Sigmoid colon (tissue), 4 donors: ENCODE measurements at regions not wholly inside any gene's neighbourhood (a gene's known extent, or its start where the extent isn't known, plus 50 kb on each side); places are given as distances from the start of the nearest gene placed in this dataset.

Experiments used
- POLR2A ChIP-seq, 2 donors: fragments of 450-650 bp; IDR thresholded peaks; one replicate each; pipeline ENCODE4 v1.6.1; 2016; ENCODE audit warnings: antibody characterized with exemption in 2 of 2, mild to moderate bottlenecking in 2 of 2, moderate library complexity in 2 of 2
- POLR2AphosphoS5 ChIP-seq, 4 donors: sonication (generic); formaldehyde crosslinking; IDR thresholded peaks; one replicate each; pipeline ENCODE4 v1.6.1; 2017; ENCODE audit warnings: antibody characterized with exemption in 4 of 4
- TF ChIP-seq, protein P1 (sequence below), 4 experiments: fragments of 450-650 bp in 3 of 4; fragments of 200-600 bp in 1 of 4; IDR thresholded peaks; one replicate each; pipeline ENCODE4 v1.5.1; 2016 to 2019; ENCODE audit warnings: antibody characterized with exemption in 4 of 4, mild to moderate bottlenecking in 3 of 4, moderate library complexity in 2 of 4

- TF ChIP-seq, protein P1, sequence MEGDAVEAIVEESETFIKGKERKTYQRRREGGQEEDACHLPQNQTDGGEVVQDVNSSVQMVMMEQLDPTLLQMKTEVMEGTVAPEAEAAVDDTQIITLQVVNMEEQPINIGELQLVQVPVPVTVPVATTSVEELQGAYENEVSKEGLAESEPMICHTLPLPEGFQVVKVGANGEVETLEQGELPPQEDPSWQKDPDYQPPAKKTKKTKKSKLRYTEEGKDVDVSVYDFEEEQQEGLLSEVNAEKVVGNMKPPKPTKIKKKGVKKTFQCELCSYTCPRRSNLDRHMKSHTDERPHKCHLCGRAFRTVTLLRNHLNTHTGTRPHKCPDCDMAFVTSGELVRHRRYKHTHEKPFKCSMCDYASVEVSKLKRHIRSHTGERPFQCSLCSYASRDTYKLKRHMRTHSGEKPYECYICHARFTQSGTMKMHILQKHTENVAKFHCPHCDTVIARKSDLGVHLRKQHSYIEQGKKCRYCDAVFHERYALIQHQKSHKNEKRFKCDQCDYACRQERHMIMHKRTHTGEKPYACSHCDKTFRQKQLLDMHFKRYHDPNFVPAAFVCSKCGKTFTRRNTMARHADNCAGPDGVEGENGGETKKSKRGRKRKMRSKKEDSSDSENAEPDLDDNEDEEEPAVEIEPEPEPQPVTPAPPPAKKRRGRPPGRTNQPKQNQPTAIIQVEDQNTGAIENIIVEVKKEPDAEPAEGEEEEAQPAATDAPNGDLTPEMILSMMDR (IDR thresholded peaks at IDR 0.05) = no peak
- TF ChIP-seq POLR2A (IDR thresholded peaks at IDR 0.05) (no peak), POLR2AphosphoS5 (IDR thresholded peaks at IDR 0.05) (no peak)
These were observed 51.1 kb upstream of the SSBP2 start for GRCh38 chr5:81802020-81802419.
